Inflammatory macrophage (primary cell): ENCODE measurements at regions not wholly inside any gene's neighbourhood (a gene's known extent, or its start where the extent isn't known, plus 50 kb on each side); places are given as distances from the start of the nearest gene placed in this dataset.
"Not testable (repeated sequence)": the region's sequence is repeated elsewhere in the genome, so short reads cannot be mapped to it uniquely, and the experiment has no call there.

Source experiments
- DNase-seq, 2 donors: peaks; one replicate each; pipeline ENCODE4 v3.0.0-alpha.2; 2020 to 2022

- DNase-seq, result no peak
Observed at GRCh38 chr1:243996223-243996622, 54.9 kb upstream of the ZBTB18 start.

GRCh38 chr1:243991650-243992049 lies 59.4 kb upstream of the ZBTB18 start:
- no peak for DNase-seq

- DNase-seq, result no peak
Observed at GRCh38 chr1:243984788-243985187, 66.3 kb upstream of the ZBTB18 start.

- no peak for DNase-seq
Observed at GRCh38 chr1:243982447-243983018, 68.5 kb upstream of the ZBTB18 start.

GRCh38 chr1:243980471-243980870 lies 70.6 kb upstream of the ZBTB18 start:
- no peak for DNase-seq

GRCh38 chr1:243980071-243980470 lies 71.0 kb upstream of the ZBTB18 start:
- DNase-seq, result no peak

- DNase-seq, result no peak
Observed at GRCh38 chr1:243979396-243979795, 71.7 kb upstream of the ZBTB18 start.

GRCh38 chr1:243977094-243977493 lies 74.0 kb upstream of the ZBTB18 start:
- DNase-seq, result no peak

- DNase-seq, result no peak
Observed at GRCh38 chr1:243974451-243975292, 76.4 kb upstream of the ZBTB18 start.

GRCh38 chr1:243973169-243973568 lies 77.9 kb upstream of the ZBTB18 start:
- DNase-seq, result no peak

GRCh38 chr1:243970077-243970476 lies 81.0 kb upstream of the ZBTB18 start:
- no peak for DNase-seq

GRCh38 chr1:243968413-243968812 lies 82.7 kb upstream of the ZBTB18 start:
- DNase-seq, result no peak

- peak in 1 of 2 donors; percentile 7 for DNase-seq
Observed at GRCh38 chr1:243964915-243965314, 86.2 kb upstream of the ZBTB18 start.

- DNase-seq, result peak in 1 of 2 donors; percentile 43
Observed at GRCh38 chr1:243963571-243963970, 87.5 kb upstream of the ZBTB18 start.

GRCh38 chr1:243962541-243962940 lies 88.5 kb upstream of the ZBTB18 start:
- DNase-seq, result no peak

- DNase-seq, result no peak
Observed at GRCh38 chr1:243959998-243960397, 91.1 kb upstream of the ZBTB18 start.

GRCh38 chr1:243957141-243957540 lies 93.9 kb upstream of the ZBTB18 start:
- no peak for DNase-seq

- no peak for DNase-seq
Observed at GRCh38 chr1:243956450-243956849, 94.6 kb upstream of the ZBTB18 start.

GRCh38 chr1:243951207-243951606 lies 99.9 kb upstream of the ZBTB18 start:
- not testable (repeated sequence) for DNase-seq

- no peak for DNase-seq
Observed at GRCh38 chr1:243950166-243950565, 100.1 kb upstream of the AKT3 start.

GRCh38 chr1:243946946-243947345 lies 96.9 kb upstream of the AKT3 start:
- peak; percentile 14 to 32 for DNase-seq

- DNase-seq, result no peak
Observed at GRCh38 chr1:243946253-243946652, 96.2 kb upstream of the AKT3 start.

- no peak for DNase-seq
Observed at GRCh38 chr1:243945727-243946126, 95.7 kb upstream of the AKT3 start.

GRCh38 chr1:243944429-243945160 lies 94.6 kb upstream of the AKT3 start:
- no peak for DNase-seq
